Panc1 (cell line): ENCODE measurements at regions not wholly inside any gene's neighbourhood (a gene's known extent, or its start where the extent isn't known, plus 50 kb on each side); places are given as distances from the start of the nearest gene placed in this dataset.

Experiments used
- ATAC-seq: fragments of 200-7000 bp; cut with Tn5 transposase; 2 replicates; pipeline ENCODE4 v1.9.1; 2020; ENCODE audit warnings: mild to moderate bottlenecking, moderate library complexity
- BruUV-seq: library from RNA; stranded (reverse); fragments of 400-500 nt; replicated peaks from 2 replicates; lab custom pipeline; 2021; lab: Mats Ljungman, UMichigan
- CTCF ChIA-PET: fragments of 300-600 bp; sonication (Branson Sonifier 250); formaldehyde crosslinking; loops from one replicate; lab custom pipeline; 2022; ENCODE audit warnings: antibody characterized with exemption; lab: Charles Lee
- POLR2A ChIA-PET: fragments of 300-600 bp; sonication (Branson Sonifier 250); formaldehyde crosslinking; loops from one replicate; lab custom pipeline; 2022; ENCODE audit warnings: antibody characterized with exemption; lab: Charles Lee
- DNase-seq: peaks from one replicate; pipeline ENCODE4 v3.0.0-alpha.2; 2010; ENCODE audit warnings: low read depth, low spot score
- H3K27ac ChIP-seq: 2 replicates; pipeline ENCODE4 v1.5.1; 2011; ENCODE audit warnings: mild to moderate bottlenecking, low read length, inconsistent platforms
- H3K27me3 ChIP-seq: fragments of 200-500 bp; sonication (Bioruptor generic); 2 replicates; pipeline ENCODE4 v1.6.0; 2014; ENCODE audit warnings: low read length, inconsistent platforms; ENCODE audit not compliant: control insufficient read depth, insufficient read depth
- H3K36me3 ChIP-seq: fragments of 200-500 bp; sonication (Bioruptor generic); 2 replicates; pipeline ENCODE4 v1.5.1; 2014; ENCODE audit warnings: inconsistent platforms, mild to moderate bottlenecking, low read length, moderate library complexity; ENCODE audit not compliant: control insufficient read depth, insufficient read depth
- H3K4me1 ChIP-seq: 2 replicates; pipeline ENCODE4 v1.5.1; 2011; ENCODE audit warnings: inconsistent platforms, mild to moderate bottlenecking, low read length, moderate library complexity; ENCODE audit not compliant: control insufficient read depth, insufficient read depth
- H3K4me3 ChIP-seq, 2 experiments: 2 replicates each; pipeline ENCODE4 v1.5.1; 2011 to 2012; ENCODE audit warnings: low read depth in 2 of 2, low read length in 2 of 2, mild to moderate bottlenecking in 2 of 2, inconsistent platforms in 1 of 2, moderate library complexity in 1 of 2
- H3K9me3 ChIP-seq: fragments of 200-500 bp; sonication (Bioruptor generic); 2 replicates; pipeline ENCODE4 v1.5.1; 2014; ENCODE audit warnings: low read depth, mild to moderate bottlenecking, inconsistent platforms, low read length, moderate library complexity; ENCODE audit not compliant: control insufficient read depth, insufficient read depth
- POLR2AphosphoS5 ChIP-seq: IDR thresholded peaks from 2 replicates; pipeline ENCODE4 v1.6.1; 2012; ENCODE audit warnings: mild to moderate bottlenecking, low read depth, low read length, moderate library complexity
- REST ChIP-seq, 2 experiments: IDR thresholded peaks; 2 replicates each; pipeline ENCODE4 v1.6.1; 2011 to 2012; ENCODE audit warnings: low read depth in 2 of 2, control low read depth in 1 of 2, low read length in 1 of 2, mild to moderate bottlenecking in 1 of 2, moderate library complexity in 1 of 2; ENCODE audit not compliant: insufficient read depth in 1 of 2
- SIN3A ChIP-seq: IDR thresholded peaks from 2 replicates; pipeline ENCODE4 v1.6.1; 2012; ENCODE audit warnings: low read depth, mild to moderate bottlenecking, low read length, moderate library complexity, borderline replicate concordance; ENCODE audit not compliant: insufficient read depth
- TCF7L2 ChIP-seq: IDR thresholded peaks from 2 replicates; pipeline ENCODE4 v1.6.1; 2011; ENCODE audit warnings: mild to moderate bottlenecking, low read depth, low read length, inconsistent platforms
- in situ Hi-C: cut with HindIII; loops from 2 replicates; pipeline ENCODE4 v1.10.0; 2016; ENCODE audit warnings: low sequenced_read_pairs, low pct_unique_long_range_greater_than_20kb
- intact Hi-C: fragments of 100-400 bp; cut with micrococcal nuclease; formaldehyde crosslinking; loops from one replicate; pipeline ENCODE4 v1.10.0; 2022; ENCODE audit not compliant: unreplicated experiment
- TF ChIP-seq, protein P1 (sequence below): fragments of 450-650 bp; IDR thresholded peaks from 2 replicates; pipeline ENCODE4 v1.5.1; 2017; ENCODE audit warnings: mild to moderate bottlenecking

GRCh38 chr1:98133131-98133530 lies 212.3 kb upstream of the DPYD start:
- ATAC-seq (no peak), DNase-seq (no peak)
- intact Hi-C loops (no loop called here), in situ Hi-C loops (no loop called here)
- Histone ChIP-seq H3K27ac (no peak overlapping the region), H3K36me3 (no peaks in the 10 kb centered on the region), H3K27me3 (no peaks in the 10 kb centered on the region), H3K4me1 (no peaks in the 10 kb centered on the region), H3K9me3 (no peaks in the 10 kb centered on the region), H3K4me3 (no peak overlapping the region)
- TF ChIP-seq, protein P1, sequence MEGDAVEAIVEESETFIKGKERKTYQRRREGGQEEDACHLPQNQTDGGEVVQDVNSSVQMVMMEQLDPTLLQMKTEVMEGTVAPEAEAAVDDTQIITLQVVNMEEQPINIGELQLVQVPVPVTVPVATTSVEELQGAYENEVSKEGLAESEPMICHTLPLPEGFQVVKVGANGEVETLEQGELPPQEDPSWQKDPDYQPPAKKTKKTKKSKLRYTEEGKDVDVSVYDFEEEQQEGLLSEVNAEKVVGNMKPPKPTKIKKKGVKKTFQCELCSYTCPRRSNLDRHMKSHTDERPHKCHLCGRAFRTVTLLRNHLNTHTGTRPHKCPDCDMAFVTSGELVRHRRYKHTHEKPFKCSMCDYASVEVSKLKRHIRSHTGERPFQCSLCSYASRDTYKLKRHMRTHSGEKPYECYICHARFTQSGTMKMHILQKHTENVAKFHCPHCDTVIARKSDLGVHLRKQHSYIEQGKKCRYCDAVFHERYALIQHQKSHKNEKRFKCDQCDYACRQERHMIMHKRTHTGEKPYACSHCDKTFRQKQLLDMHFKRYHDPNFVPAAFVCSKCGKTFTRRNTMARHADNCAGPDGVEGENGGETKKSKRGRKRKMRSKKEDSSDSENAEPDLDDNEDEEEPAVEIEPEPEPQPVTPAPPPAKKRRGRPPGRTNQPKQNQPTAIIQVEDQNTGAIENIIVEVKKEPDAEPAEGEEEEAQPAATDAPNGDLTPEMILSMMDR = no peak
- no peak for TF ChIP-seq POLR2AphosphoS5
- TF ChIP-seq TCF7L2 = no peak
- no peak for TF ChIP-seq SIN3A
- no peak for TF ChIP-seq REST (IDR thresholded peaks at IDR 0.05; ENCODE audit: insufficient read depth in 1 of 2, low read depth in 2 of 2, low read length in 1 of 2)
- ChIA-PET POLR2A (no interaction called here), CTCF (no interaction called here)
- no TSS peak for BruUV-seq

DNA sequence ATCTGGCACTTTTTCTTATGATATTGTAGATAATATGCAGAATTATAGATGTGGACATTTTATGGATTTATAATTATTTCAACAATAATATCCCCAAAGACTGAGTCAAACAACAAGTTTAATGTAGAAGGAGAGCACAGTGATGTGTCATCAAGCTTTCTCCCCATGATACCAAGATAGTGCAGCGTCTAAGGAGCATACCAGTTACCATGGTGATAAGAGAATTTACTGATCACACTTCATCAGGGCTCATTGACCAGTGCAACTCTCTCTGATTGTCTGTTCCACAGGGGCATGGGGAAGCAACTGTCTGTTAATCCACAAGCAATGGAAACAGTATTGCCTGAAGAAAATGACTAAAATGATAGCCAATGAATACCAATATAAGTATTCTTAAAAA lies 209.6 kb upstream of the DPYD start:
- CTCF ChIA-PET = no interaction called here
- H3K36me3 ChIP-seq = no peaks in the 10 kb centered on the region
- no peak overlapping the region for H3K27ac ChIP-seq
- TF ChIP-seq, protein P1 = no peak
- TF ChIP-seq REST (IDR thresholded peaks at IDR 0.05; ENCODE audit: insufficient read depth in 1 of 2, low read depth in 2 of 2, low read length in 1 of 2) (no peak), SIN3A (no peak), POLR2AphosphoS5 (no peak), TCF7L2 (no peak)
- no peak overlapping the region for H3K4me3 ChIP-seq
- no peaks in the 10 kb centered on the region for H3K9me3 ChIP-seq
- no peak for ATAC-seq
- POLR2A ChIA-PET = no interaction called here
- no peaks in the 10 kb centered on the region for H3K4me1 ChIP-seq
- no peaks in the 10 kb centered on the region for H3K27me3 ChIP-seq
- intact Hi-C loops = no loop called here
- DNase-seq = no peak
- in situ Hi-C loops = no loop called here
- no TSS peak for BruUV-seq
